WTC11 (cell line): ENCODE measurements at regions not wholly inside any gene's neighbourhood (a gene's known extent, or its start where the extent isn't known, plus 50 kb on each side); places are given as distances from the start of the nearest gene placed in this dataset.

Experiments used
- ATAC-seq: fragments of 200-7000 bp; cut with Tn5 transposase; 2 replicates; pipeline ENCODE4 v1.10.0; 2021; ENCODE audit warnings: mild to moderate bottlenecking, moderate library complexity
- CTCF ChIA-PET: fragments of 300-600 bp; sonication (Branson Sonifier 250); formaldehyde crosslinking; loops from one replicate; lab custom pipeline; 2021; ENCODE audit warnings: antibody characterized with exemption; lab: Charles Lee
- POLR2A ChIA-PET: fragments of 350-600 bp; sonication (Branson Sonifier 250); formaldehyde crosslinking; loops from one replicate; lab custom pipeline; 2021; ENCODE audit warnings: antibody characterized with exemption; lab: Charles Lee
- DNase-seq: peaks from one replicate; pipeline ENCODE4 v3.0.0; 2021; ENCODE audit warnings: low spot score
- H3K27ac Mint-ChIP-seq: 2 replicates; pipeline ENCODE4 v1.8.0; 2021; ENCODE audit warnings: mixed read lengths
- H3K27me3 Mint-ChIP-seq: 2 replicates; pipeline ENCODE4 v1.8.0; 2021; ENCODE audit warnings: low read depth, mild to moderate bottlenecking, moderate library complexity, mixed read lengths
- H3K36me3 Mint-ChIP-seq: 2 replicates; pipeline ENCODE4 v1.8.0; 2021; ENCODE audit warnings: mixed read lengths
- H3K4me1 Mint-ChIP-seq: 2 replicates; pipeline ENCODE4 v1.8.0; 2022; ENCODE audit warnings: mixed read lengths
- H3K4me3 Mint-ChIP-seq: 2 replicates; pipeline ENCODE4 v1.8.0; 2021; ENCODE audit warnings: mild to moderate bottlenecking, moderate library complexity, mixed read lengths
- H3K9me3 Mint-ChIP-seq: 2 replicates; pipeline ENCODE4 v1.8.0; 2021; ENCODE audit warnings: mixed read lengths
- ATF1 ChIP-seq: sonication (generic); formaldehyde crosslinking; IDR thresholded peaks from 2 replicates; pipeline ENCODE4 v1.8.1; 2023; ENCODE audit warnings: mild to moderate bottlenecking, moderate library complexity, missing genetic modification reagents
- FOXP1 ChIP-seq: sonication (generic); formaldehyde crosslinking; IDR thresholded peaks from 2 replicates; pipeline ENCODE4 v1.8.0; 2022; ENCODE audit warnings: missing genetic modification reagents, mild to moderate bottlenecking, moderate library complexity, borderline replicate concordance
- GRHL2 ChIP-seq: fragments of 250-450 bp; sonication (Bioruptor Pico); IDR thresholded peaks from 2 replicates; pipeline ENCODE4 v1.8.0; 2022; ENCODE audit warnings: mild to moderate bottlenecking, moderate library complexity; ENCODE audit not compliant: insufficient replicate concordance, severe bottlenecking
- GTF2I ChIP-seq: fragments of 250-450 bp; sonication (Bioruptor Pico); conservative IDR thresholded peaks from 2 replicates; pipeline ENCODE4 v1.4.0; 2021; ENCODE audit warnings: mild to moderate bottlenecking
- MYBL2 ChIP-seq: sonication (generic); formaldehyde crosslinking; IDR thresholded peaks from 2 replicates; pipeline ENCODE4 v1.8.1; 2023; ENCODE audit warnings: mild to moderate bottlenecking, moderate library complexity, missing genetic modification reagents
- NFYB ChIP-seq: sonication (generic); formaldehyde crosslinking; conservative IDR thresholded peaks from 2 replicates; pipeline ENCODE4 v1.8.0; 2022; ENCODE audit warnings: low read depth, missing genetic modification reagents
- PRRX2 ChIP-seq: fragments of 250-450 bp; sonication (Bioruptor Pico); IDR thresholded peaks from 2 replicates; pipeline ENCODE4 v1.8.0; 2021; ENCODE audit warnings: mild to moderate bottlenecking
- SOX15 ChIP-seq: fragments of 250-450 bp; sonication (Bioruptor Pico); IDR thresholded peaks from 2 replicates; pipeline ENCODE4 v1.9.0; 2021; ENCODE audit warnings: mild to moderate bottlenecking
- SP1 ChIP-seq: sonication (generic); formaldehyde crosslinking; conservative IDR thresholded peaks from 2 replicates; pipeline ENCODE4 v1.8.1; 2022; ENCODE audit warnings: missing genetic modification reagents
- ZNF263 ChIP-seq: sonication (generic); formaldehyde crosslinking; IDR thresholded peaks from 2 replicates; pipeline ENCODE4 v1.8.1; 2022; ENCODE audit warnings: low read depth, mild to moderate bottlenecking, moderate library complexity, missing genetic modification reagents
- TF ChIP-seq, protein P1 (sequence below): sonication (generic); formaldehyde crosslinking; IDR thresholded peaks from 2 replicates; pipeline ENCODE4 v1.8.1; 2023; ENCODE audit warnings: mild to moderate bottlenecking, missing genetic modification reagents
- TF ChIP-seq, protein P2 (sequence below): sonication (generic); formaldehyde crosslinking; IDR thresholded peaks from 2 replicates; pipeline ENCODE4 v1.8.0; 2023; ENCODE audit warnings: mild to moderate bottlenecking, missing genetic modification reagents
- TF ChIP-seq, protein P3 (sequence below): sonication (generic); formaldehyde crosslinking; IDR thresholded peaks from 2 replicates; pipeline ENCODE4 v1.8.1; 2023; ENCODE audit warnings: mild to moderate bottlenecking, moderate library complexity, missing genetic modification reagents
- TF ChIP-seq, protein P4 (sequence below): fragments of 250-450 bp; sonication (Bioruptor Pico); IDR thresholded peaks from 2 replicates; pipeline ENCODE4 v1.8.0; 2021; ENCODE audit warnings: mild to moderate bottlenecking
- TF ChIP-seq, protein P5 (sequence below): sonication (generic); formaldehyde crosslinking; IDR thresholded peaks from 2 replicates; pipeline ENCODE4 v1.8.0; 2022; ENCODE audit warnings: mild to moderate bottlenecking, missing genetic modification reagents

DNA sequence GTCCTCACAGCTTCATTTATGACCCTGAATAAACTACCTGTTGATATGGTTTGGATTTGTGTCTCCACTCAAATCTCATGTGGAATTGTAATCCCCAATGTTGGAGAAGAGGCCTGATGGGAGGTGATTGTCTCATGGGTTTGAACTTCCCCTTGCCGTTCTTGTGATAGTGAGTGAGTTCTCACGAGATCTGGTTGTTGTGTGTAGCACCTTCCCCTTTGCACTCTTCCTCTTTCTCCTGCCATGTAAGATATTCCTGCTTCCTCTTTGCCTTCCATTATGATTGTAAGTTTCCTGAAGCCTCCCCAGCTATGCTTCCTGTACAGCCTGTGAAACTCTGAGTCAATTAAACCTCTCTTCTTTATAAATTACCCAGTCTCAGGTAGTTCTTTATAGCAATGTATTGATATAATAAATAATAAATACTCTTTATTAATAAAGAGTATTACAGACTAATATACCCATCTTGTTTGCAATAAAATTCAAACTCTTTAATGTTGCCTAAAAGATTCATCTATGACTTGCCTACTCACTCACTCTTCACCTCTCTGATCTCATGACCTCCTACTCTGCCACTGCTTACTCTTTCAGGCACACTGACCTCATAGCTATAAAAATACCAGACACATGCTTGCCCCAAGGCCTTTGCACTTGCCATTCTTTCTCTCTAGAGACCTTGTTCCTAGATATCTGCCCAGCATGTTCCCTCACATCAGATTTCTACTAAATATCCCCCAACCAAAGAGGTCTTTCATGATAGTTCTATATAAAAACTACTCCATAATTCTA, 256.4 kb upstream of the MARCKS start:
- CTCF ChIA-PET = no interaction called here
- H3K27me3 Mint-ChIP-seq = no peaks in the 10 kb centered on the region
- ATAC-seq = no peak
- no peak overlapping the region for H3K4me3 Mint-ChIP-seq
- H3K9me3 Mint-ChIP-seq = peaks cover 9% of the 10 kb centered on the region
- peaks cover 16% of the 10 kb centered on the region for H3K4me1 Mint-ChIP-seq
- no peak overlapping the region for H3K27ac Mint-ChIP-seq
- H3K36me3 Mint-ChIP-seq = peaks cover 2% of the 10 kb centered on the region; the same call in 1 of the 2 replicates
- TF ChIP-seq MYBL2 (CRISPR knock-in tag) = no peak
- TF ChIP-seq, all 79 proteins: peak for 0
- POLR2A ChIA-PET = no interaction called here
- no peak for DNase-seq

DNA sequence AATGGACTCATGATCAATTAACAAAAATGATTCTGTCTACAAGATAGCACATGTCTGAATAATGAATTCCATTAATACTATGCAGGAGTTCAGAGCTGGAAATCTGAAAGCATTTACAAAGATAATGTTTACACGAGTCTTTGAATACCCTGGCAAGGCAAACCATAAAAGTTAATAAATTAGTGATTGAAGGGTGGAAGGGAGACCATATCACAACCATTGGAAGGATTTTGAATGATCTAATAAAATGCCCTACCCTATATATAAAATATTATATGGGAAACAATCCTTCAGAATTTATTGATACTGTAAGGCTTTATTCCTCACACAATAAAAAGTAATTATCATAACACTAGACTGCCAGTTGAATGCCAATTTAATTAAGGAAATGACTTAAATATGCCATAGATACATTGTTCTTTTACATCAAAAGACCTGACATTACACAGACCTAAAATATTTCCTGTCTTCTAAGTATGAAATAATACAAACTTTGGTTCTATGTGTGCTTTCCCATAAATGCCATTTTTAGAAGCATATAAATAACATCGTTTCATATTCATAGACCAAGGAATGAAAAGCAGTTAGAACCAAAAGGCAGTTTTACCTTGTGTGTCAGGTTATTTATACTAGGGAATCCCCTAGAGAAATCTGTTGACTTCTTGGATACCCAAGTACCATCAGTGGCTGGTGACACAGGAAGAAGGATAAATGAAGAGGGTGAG, 249.2 kb upstream of the MARCKS start:
- ATAC-seq = no peak
- Mint-ChIP-seq H3K36me3 (no peaks in the 10 kb centered on the region), H3K27ac (no peak overlapping the region), H3K4me1 (peaks cover 10% of the 10 kb centered on the region; the same call in 1 of the 2 replicates), H3K4me3 (no peak overlapping the region), H3K27me3 (no peaks in the 10 kb centered on the region), H3K9me3 (peaks cover 3% of the 10 kb centered on the region)
- DNase-seq = no peak
- TF ChIP-seq, protein P1, sequence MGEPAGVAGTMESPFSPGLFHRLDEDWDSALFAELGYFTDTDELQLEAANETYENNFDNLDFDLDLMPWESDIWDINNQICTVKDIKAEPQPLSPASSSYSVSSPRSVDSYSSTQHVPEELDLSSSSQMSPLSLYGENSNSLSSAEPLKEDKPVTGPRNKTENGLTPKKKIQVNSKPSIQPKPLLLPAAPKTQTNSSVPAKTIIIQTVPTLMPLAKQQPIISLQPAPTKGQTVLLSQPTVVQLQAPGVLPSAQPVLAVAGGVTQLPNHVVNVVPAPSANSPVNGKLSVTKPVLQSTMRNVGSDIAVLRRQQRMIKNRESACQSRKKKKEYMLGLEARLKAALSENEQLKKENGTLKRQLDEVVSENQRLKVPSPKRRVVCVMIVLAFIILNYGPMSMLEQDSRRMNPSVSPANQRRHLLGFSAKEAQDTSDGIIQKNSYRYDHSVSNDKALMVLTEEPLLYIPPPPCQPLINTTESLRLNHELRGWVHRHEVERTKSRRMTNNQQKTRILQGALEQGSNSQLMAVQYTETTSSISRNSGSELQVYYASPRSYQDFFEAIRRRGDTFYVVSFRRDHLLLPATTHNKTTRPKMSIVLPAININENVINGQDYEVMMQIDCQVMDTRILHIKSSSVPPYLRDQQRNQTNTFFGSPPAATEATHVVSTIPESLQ (CRISPR knock-in tag) = no peak
- TF ChIP-seq SOX15 (CRISPR knock-in tag) (no peak), GTF2I (CRISPR knock-in tag) (no peak), FOXP1 (CRISPR knock-in tag) (no peak), ZNF263 (CRISPR knock-in tag) (no peak)
- TF ChIP-seq, protein P2, sequence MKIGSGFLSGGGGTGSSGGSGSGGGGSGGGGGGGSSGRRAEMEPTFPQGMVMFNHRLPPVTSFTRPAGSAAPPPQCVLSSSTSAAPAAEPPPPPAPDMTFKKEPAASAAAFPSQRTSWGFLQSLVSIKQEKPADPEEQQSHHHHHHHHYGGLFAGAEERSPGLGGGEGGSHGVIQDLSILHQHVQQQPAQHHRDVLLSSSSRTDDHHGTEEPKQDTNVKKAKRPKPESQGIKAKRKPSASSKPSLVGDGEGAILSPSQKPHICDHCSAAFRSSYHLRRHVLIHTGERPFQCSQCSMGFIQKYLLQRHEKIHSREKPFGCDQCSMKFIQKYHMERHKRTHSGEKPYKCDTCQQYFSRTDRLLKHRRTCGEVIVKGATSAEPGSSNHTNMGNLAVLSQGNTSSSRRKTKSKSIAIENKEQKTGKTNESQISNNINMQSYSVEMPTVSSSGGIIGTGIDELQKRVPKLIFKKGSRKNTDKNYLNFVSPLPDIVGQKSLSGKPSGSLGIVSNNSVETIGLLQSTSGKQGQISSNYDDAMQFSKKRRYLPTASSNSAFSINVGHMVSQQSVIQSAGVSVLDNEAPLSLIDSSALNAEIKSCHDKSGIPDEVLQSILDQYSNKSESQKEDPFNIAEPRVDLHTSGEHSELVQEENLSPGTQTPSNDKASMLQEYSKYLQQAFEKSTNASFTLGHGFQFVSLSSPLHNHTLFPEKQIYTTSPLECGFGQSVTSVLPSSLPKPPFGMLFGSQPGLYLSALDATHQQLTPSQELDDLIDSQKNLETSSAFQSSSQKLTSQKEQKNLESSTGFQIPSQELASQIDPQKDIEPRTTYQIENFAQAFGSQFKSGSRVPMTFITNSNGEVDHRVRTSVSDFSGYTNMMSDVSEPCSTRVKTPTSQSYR = no peak
- TF ChIP-seq, protein P3, sequence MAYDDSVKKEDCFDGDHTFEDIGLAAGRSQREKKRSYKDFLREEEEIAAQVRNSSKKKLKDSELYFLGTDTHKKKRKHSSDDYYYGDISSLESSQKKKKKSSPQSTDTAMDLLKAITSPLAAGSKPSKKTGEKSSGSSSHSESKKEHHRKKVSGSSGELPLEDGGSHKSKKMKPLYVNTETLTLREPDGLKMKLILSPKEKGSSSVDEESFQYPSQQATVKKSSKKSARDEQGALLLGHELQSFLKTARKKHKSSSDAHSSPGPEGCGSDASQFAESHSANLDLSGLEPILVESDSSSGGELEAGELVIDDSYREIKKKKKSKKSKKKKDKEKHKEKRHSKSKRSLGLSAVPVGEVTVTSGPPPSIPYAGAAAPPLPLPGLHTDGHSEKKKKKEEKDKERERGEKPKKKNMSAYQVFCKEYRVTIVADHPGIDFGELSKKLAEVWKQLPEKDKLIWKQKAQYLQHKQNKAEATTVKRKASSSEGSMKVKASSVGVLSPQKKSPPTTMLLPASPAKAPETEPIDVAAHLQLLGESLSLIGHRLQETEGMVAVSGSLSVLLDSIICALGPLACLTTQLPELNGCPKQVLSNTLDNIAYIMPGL = no peak
- ChIA-PET POLR2A (no interaction called here), CTCF (interaction anchor here (1.0 kb wide), 1 partner anchor 251 kb away, joined by 3 read pairs; no protein-coding TSS in a partner anchor)

DNA sequence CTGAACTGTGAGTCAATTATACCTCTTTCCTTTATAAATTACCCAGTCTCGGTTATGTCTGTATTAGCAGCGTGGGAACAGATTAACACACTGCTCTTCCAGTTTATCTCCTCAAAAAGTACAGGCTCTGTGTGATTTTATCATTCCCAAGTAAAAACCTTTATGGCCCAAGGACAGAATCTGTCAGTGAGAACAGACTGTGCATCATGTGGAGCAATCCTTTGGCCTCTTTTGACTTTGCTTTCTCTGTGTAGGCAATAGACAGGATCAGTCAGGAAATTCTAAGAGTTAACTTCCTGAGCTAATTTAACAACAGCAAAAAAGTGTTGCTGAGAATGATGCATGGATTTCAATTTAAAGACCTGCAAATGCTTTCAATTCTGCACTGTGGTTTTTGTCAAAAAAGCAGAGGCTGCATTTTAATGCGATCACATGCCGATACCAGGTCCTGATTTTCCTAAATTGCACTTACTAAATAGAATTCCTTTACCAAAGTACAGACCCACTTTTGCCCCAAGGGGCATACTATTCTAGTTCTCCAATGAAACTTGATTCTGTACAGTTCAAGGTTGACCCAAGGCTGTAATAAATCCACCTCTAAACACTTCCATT, 246.7 kb upstream of the MARCKS start:
- no peak for ATAC-seq
- POLR2A ChIA-PET = interaction anchor here (0.7 kb wide), 1 partner anchor 149 kb away, joined by 3 read pairs; no protein-coding TSS in a partner anchor
- H3K27ac Mint-ChIP-seq = no peak overlapping the region
- no peak overlapping the region for H3K4me3 Mint-ChIP-seq
- no peaks in the 10 kb centered on the region for H3K36me3 Mint-ChIP-seq
- no peaks in the 10 kb centered on the region for H3K27me3 Mint-ChIP-seq
- DNase-seq = no peak
- peaks cover 10% of the 10 kb centered on the region; the same call in 1 of the 2 replicates for H3K4me1 Mint-ChIP-seq
- CTCF ChIA-PET = interaction anchor here (1.6 kb wide), 1 partner anchor 248 kb away, joined by 5 read pairs; no protein-coding TSS in a partner anchor
- H3K9me3 Mint-ChIP-seq = peaks cover 5% of the 10 kb centered on the region
- TF ChIP-seq GRHL2 (CRISPR knock-in tag) (no peak), ATF1 (CRISPR knock-in tag) (no peak), NFYB (no peak), ZNF263 (CRISPR knock-in tag) (no peak), FOXP1 (CRISPR knock-in tag) (no peak), SP1 (CRISPR knock-in tag) (no peak), PRRX2 (CRISPR knock-in tag) (no peak)
- TF ChIP-seq, protein P4, sequence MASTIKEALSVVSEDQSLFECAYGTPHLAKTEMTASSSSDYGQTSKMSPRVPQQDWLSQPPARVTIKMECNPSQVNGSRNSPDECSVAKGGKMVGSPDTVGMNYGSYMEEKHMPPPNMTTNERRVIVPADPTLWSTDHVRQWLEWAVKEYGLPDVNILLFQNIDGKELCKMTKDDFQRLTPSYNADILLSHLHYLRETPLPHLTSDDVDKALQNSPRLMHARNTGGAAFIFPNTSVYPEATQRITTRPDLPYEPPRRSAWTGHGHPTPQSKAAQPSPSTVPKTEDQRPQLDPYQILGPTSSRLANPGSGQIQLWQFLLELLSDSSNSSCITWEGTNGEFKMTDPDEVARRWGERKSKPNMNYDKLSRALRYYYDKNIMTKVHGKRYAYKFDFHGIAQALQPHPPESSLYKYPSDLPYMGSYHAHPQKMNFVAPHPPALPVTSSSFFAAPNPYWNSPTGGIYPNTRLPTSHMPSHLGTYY (CRISPR knock-in tag) = no peak
- TF ChIP-seq, protein P2 = no peak
- TF ChIP-seq, protein P5, sequence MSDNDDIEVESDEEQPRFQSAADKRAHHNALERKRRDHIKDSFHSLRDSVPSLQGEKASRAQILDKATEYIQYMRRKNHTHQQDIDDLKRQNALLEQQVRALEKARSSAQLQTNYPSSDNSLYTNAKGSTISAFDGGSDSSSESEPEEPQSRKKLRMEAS (CRISPR knock-in tag) = no peak
